HepG2 (cell line): ENCODE measurements at regions not wholly inside any gene's neighbourhood (a gene's known extent, or its start where the extent isn't known, plus 50 kb on each side); places are given as distances from the start of the nearest gene placed in this dataset.

Source experiments
- CHD2 ChIP-seq: IDR thresholded peaks from 2 replicates; pipeline ENCODE4 v1.6.1; 2011; ENCODE audit warnings: low read depth, low read length, improper control_type of control experiment
- ETV5 ChIP-seq: IDR thresholded peaks from 2 replicates; pipeline ENCODE4 v1.6.1; 2018; ENCODE audit warnings: missing biosample characterization, missing genetic modification reagents, inconsistent platforms, borderline replicate concordance
- FOXA3 ChIP-seq: IDR thresholded peaks from 2 replicates; pipeline ENCODE4 v1.6.1; 2016; ENCODE audit warnings: missing genetic modification reagents, missing compliant biosample characterization
- HES4 ChIP-seq: sonication (generic); formaldehyde crosslinking; IDR thresholded peaks from 2 replicates; pipeline ENCODE4 v1.9.0; 2021; ENCODE audit warnings: mild to moderate bottlenecking, missing genetic modification reagents, borderline replicate concordance
- HNF1B ChIP-seq: sonication (generic); formaldehyde crosslinking; IDR thresholded peaks from 2 replicates; pipeline ENCODE4 v1.5.1; 2020; ENCODE audit warnings: mild to moderate bottlenecking, moderate library complexity, missing genetic modification reagents
- HNRNPLL ChIP-seq: fragments of 200-400 bp; formaldehyde crosslinking; IDR thresholded peaks from 2 replicates; pipeline ENCODE4 v1.6.1; 2017; ENCODE audit warnings: mild to moderate bottlenecking, low read depth, low read length; ENCODE audit not compliant: poor library complexity, severe bottlenecking
- KAT7 ChIP-seq: IDR thresholded peaks from 2 replicates; pipeline ENCODE4 v1.6.1; 2018; ENCODE audit warnings: borderline replicate concordance, missing compliant biosample characterization
- MBNL3 ChIP-seq: fragments of 250-450 bp; sonication (Bioruptor Pico); conservative IDR thresholded peaks from 2 replicates; pipeline ENCODE4 v1.8.0; 2022; ENCODE audit warnings: mild to moderate bottlenecking, inconsistent platforms
- NR2C2 ChIP-seq: sonication (generic); formaldehyde crosslinking; IDR thresholded peaks from 2 replicates; pipeline ENCODE4 v1.4.0; 2020; ENCODE audit warnings: missing genetic modification reagents, mild to moderate bottlenecking, moderate library complexity, borderline replicate concordance
- SOX5 ChIP-seq: IDR thresholded peaks from 2 replicates; pipeline ENCODE4 v1.6.1; 2016; ENCODE audit warnings: borderline replicate concordance
- XBP1 ChIP-seq: sonication (generic); formaldehyde crosslinking; IDR thresholded peaks from 2 replicates; pipeline ENCODE4 v1.5.0; 2020; ENCODE audit warnings: missing genetic modification reagents
- ZBTB40 ChIP-seq, 2 experiments: fragments of 450-650 bp in 1 of 2; sonication (generic) in 1 of 2; formaldehyde crosslinking in 1 of 2; IDR thresholded peaks; 2 replicates each; pipeline versions ENCODE4 v1.6.1 to v1.8.0; 2016 to 2022; ENCODE audit warnings: antibody characterized with exemption in 1 of 2, mild to moderate bottlenecking in 1 of 2, missing genetic modification reagents in 1 of 2
- ZBTB8A ChIP-seq: sonication (generic); formaldehyde crosslinking; IDR thresholded peaks from 2 replicates; pipeline ENCODE4 v1.4.0; 2020; ENCODE audit warnings: mild to moderate bottlenecking, low read depth, missing genetic modification reagents, borderline replicate concordance
- ZFX ChIP-seq: sonication (generic); formaldehyde crosslinking; IDR thresholded peaks from 2 replicates; pipeline ENCODE4 v1.4.0; 2020; ENCODE audit warnings: mild to moderate bottlenecking, low read depth, missing genetic modification reagents, moderate library complexity
- ZNF331 ChIP-seq: sonication (generic); formaldehyde crosslinking; IDR thresholded peaks from 2 replicates; pipeline ENCODE4 v1.4.0; 2020; ENCODE audit warnings: missing genetic modification reagents
- ZNF431 ChIP-seq: sonication (generic); formaldehyde crosslinking; IDR thresholded peaks from 2 replicates; pipeline ENCODE4 v1.9.0; 2022; ENCODE audit warnings: missing genetic modification reagents, low read depth, mild to moderate bottlenecking, borderline replicate concordance
- ZNF441 ChIP-seq: sonication (generic); formaldehyde crosslinking; IDR thresholded peaks from 2 replicates; pipeline ENCODE4 v1.7.0; 2021; ENCODE audit warnings: missing genetic modification reagents, borderline replicate concordance
- ZNF552 ChIP-seq: sonication (generic); formaldehyde crosslinking; IDR thresholded peaks from 2 replicates; pipeline ENCODE4 v1.9.0; 2022; ENCODE audit warnings: missing genetic modification reagents, mild to moderate bottlenecking, borderline replicate concordance
- ZNF557 ChIP-seq: sonication (generic); formaldehyde crosslinking; IDR thresholded peaks from 2 replicates; pipeline ENCODE4 v1.4.0; 2020; ENCODE audit warnings: missing genetic modification reagents

GRCh38 chr2:8392098-8392866 is 289.6 kb upstream of the ID2 start (continued):
- TF ChIP-seq ZBTB40 (IDR thresholded peaks at IDR 0.05) (no peak), ZBTB40 (CRISPR knock-in tag; IDR thresholded peaks at IDR 0.05) (0 out of 2 replicates have a peak, but pooled peaks have one; percentile 39), FOXA3 (peak; percentile 14; the same call in 1 of the 2 replicates), ZNF441 (CRISPR knock-in tag) (no peak), SOX5 (0 out of 2 replicates have a peak, but pooled peaks have one; percentile 12), MBNL3 (CRISPR knock-in tag) (no peak), ETV5 (no peak), ZNF557 (CRISPR knock-in tag) (no peak), ZNF431 (CRISPR knock-in tag) (peak; percentile 62; the same call in 1 of the 2 replicates), ZFX (peak; percentile 38; the same call in 1 of the 2 replicates), HNRNPLL (no peak), NR2C2 (no peak), ZBTB8A (no peak), XBP1 (CRISPR knock-in tag) (no peak), CHD2 (no peak), ZNF552 (CRISPR knock-in tag) (no peak), ZNF331 (CRISPR knock-in tag) (no peak), HNF1B (CRISPR knock-in tag) (no peak), HES4 (CRISPR knock-in tag) (no peak), KAT7 (no peak)
